Sigmoid colon (tissue), 4 donors: ENCODE measurements at regions not wholly inside any gene's neighbourhood (a gene's known extent, or its start where the extent isn't known, plus 50 kb on each side); places are given as distances from the start of the nearest gene placed in this dataset.
"Not testable (repeated sequence)": the region's sequence is repeated elsewhere in the genome, so short reads cannot be mapped to it uniquely, and the experiment has no call there.

Experiments
- EP300 ChIP-seq, 4 donors: sonication (generic); formaldehyde crosslinking; IDR thresholded peaks; one replicate each; pipeline ENCODE4 v1.6.1; 2017; ENCODE audit warnings: antibody characterized with exemption in 4 of 4
- POLR2A ChIP-seq, 2 donors: fragments of 450-650 bp; IDR thresholded peaks; one replicate each; pipeline ENCODE4 v1.6.1; 2016; ENCODE audit warnings: antibody characterized with exemption in 2 of 2, mild to moderate bottlenecking in 2 of 2, moderate library complexity in 2 of 2
- POLR2AphosphoS5 ChIP-seq, 4 donors: sonication (generic); formaldehyde crosslinking; IDR thresholded peaks; one replicate each; pipeline ENCODE4 v1.6.1; 2017; ENCODE audit warnings: antibody characterized with exemption in 4 of 4
- TF ChIP-seq, protein P1 (sequence below), 4 experiments: fragments of 450-650 bp in 3 of 4; fragments of 200-600 bp in 1 of 4; IDR thresholded peaks; one replicate each; pipeline ENCODE4 v1.5.1; 2016 to 2019; ENCODE audit warnings: antibody characterized with exemption in 4 of 4, mild to moderate bottlenecking in 3 of 4, moderate library complexity in 2 of 4

DNA sequence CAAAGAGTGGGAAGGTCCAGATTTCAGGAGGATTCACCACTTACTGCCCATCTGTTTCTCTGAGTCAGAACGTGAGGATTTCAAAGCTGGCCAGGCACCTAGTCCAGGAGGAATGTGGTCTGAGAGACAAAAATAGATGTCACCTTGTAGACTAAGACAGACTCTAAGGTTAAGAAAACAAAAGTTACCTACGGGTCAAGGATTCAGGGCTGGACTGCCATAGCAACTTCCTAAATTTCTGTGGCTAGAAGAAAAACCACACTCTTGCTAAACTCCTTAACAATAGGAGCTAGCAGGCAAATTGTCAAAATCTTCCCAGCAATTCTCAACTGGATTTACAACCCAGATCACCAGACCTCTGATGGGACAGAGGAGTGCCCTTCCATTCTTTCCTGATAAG lies 250.4 kb upstream of the NOTCH2NLA start:
- TF ChIP-seq, protein P1, sequence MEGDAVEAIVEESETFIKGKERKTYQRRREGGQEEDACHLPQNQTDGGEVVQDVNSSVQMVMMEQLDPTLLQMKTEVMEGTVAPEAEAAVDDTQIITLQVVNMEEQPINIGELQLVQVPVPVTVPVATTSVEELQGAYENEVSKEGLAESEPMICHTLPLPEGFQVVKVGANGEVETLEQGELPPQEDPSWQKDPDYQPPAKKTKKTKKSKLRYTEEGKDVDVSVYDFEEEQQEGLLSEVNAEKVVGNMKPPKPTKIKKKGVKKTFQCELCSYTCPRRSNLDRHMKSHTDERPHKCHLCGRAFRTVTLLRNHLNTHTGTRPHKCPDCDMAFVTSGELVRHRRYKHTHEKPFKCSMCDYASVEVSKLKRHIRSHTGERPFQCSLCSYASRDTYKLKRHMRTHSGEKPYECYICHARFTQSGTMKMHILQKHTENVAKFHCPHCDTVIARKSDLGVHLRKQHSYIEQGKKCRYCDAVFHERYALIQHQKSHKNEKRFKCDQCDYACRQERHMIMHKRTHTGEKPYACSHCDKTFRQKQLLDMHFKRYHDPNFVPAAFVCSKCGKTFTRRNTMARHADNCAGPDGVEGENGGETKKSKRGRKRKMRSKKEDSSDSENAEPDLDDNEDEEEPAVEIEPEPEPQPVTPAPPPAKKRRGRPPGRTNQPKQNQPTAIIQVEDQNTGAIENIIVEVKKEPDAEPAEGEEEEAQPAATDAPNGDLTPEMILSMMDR (IDR thresholded peaks at IDR 0.05) = not testable (repeated sequence)
- not testable (repeated sequence) for TF ChIP-seq POLR2A, EP300, POLR2AphosphoS5 (IDR thresholded peaks at IDR 0.05)
